Mononuclear cell (primary cell): ENCODE measurements at regions not wholly inside any gene's neighbourhood (a gene's known extent, or its start where the extent isn't known, plus 50 kb on each side); places are given as distances from the start of the nearest gene placed in this dataset.

ENCODE experiments used
- H3K27me3 ChIP-seq: 2 replicates; pipeline ENCODE4 v1.6.0; 2011; ENCODE audit warnings: low read length, control low read depth; ENCODE audit not compliant: insufficient read depth
- H3K4me1 ChIP-seq: 2 replicates; pipeline ENCODE4 v1.5.1; 2011; ENCODE audit warnings: mild to moderate bottlenecking, low read length, control low read depth; ENCODE audit not compliant: insufficient read depth
- H3K4me3 ChIP-seq: 2 replicates; pipeline ENCODE4 v1.5.1; 2011; ENCODE audit warnings: mild to moderate bottlenecking, low read length, moderate library complexity
- H3K9me3 ChIP-seq: 2 replicates; pipeline ENCODE4 v1.5.1; 2011; ENCODE audit warnings: low read depth, mild to moderate bottlenecking, control low read depth, low read length

GRCh38 chr2:64402876-64403275, 51.1 kb upstream of the LGALSL start:
- H3K27me3 ChIP-seq, result no peaks in the 10 kb centered on the region
- peaks cover 15% of the 10 kb centered on the region for H3K4me1 ChIP-seq
- H3K4me3 ChIP-seq, result no peak overlapping the region
- H3K9me3 ChIP-seq, result no peaks in the 10 kb centered on the region

- Histone ChIP-seq H3K27me3 (no peaks in the 10 kb centered on the region), H3K4me3 (no peak overlapping the region), H3K9me3 (no peaks in the 10 kb centered on the region), H3K4me1 (peaks cover 10% of the 10 kb centered on the region)
Observed at GRCh38 chr2:64403426-64403825, 50.5 kb upstream of the LGALSL start.

DNA sequence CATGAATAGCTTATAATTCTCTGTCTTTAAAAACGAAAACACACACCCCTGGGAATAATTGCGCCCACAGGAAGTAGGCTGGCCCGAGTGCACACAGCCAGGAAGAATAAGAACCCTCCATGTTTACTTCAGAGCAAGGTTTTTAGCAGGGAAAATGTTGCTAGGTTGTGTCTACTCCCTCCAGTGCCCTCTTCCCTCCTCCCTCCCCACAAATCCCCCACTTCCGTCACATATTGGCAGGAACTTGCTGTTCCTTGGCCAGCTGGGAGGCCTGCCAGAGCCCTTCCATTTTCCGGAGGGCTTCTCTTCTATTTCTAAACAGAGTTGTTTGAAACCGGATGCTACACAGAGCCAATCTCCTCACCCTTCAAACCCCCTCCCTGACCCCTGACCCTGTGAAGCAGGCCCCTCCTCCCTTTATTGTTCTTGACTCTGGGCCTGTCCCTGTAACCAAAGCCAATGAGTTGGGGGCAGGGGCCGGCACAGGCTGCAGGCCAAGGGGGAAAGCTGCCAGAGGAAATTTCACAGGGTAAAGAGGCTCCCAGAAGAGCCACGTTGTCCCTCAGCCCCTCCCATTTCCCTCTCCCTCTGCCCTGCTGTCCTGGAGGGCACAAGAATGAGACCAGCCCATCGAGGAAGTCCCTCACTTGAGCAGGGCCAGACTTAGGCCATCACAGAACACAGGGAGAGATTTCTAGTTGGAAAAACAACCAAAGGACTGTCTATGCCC, 49.8 kb upstream of the LGALSL start:
- H3K4me3 ChIP-seq, result no peak overlapping the region
- no peaks in the 10 kb centered on the region for H3K27me3 ChIP-seq
- peaks cover 6% of the 10 kb centered on the region for H3K4me1 ChIP-seq
- no peaks in the 10 kb centered on the region for H3K9me3 ChIP-seq
